ENCODE measurements at regions not wholly inside any gene's neighbourhood (a gene's known extent, or its start where the extent isn't known, plus 50 kb on each side); places are given as distances from the start of the nearest gene placed in this dataset.

DNA sequence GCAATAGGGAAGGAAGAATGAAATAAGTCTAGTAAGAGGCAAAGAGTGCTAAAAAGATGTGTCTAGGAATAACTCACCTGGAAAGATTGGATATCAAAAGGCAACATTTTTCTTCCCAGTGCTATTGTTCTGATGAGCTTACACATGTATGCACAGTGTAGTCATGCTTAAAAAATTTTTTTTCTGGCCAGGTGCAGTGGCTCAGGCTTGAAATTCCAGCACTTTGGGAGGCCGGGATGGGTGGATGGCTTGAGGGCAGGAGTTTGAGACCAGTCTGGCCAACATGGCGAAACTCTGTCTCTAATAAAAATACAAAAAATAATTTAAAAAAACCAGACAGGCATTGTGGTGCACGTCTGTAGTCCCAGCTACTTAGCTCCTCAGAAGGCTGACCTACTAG, 795.8 kb upstream of the IGFBP7 start (continued):
- TF ChIP-seq, protein P1, sequence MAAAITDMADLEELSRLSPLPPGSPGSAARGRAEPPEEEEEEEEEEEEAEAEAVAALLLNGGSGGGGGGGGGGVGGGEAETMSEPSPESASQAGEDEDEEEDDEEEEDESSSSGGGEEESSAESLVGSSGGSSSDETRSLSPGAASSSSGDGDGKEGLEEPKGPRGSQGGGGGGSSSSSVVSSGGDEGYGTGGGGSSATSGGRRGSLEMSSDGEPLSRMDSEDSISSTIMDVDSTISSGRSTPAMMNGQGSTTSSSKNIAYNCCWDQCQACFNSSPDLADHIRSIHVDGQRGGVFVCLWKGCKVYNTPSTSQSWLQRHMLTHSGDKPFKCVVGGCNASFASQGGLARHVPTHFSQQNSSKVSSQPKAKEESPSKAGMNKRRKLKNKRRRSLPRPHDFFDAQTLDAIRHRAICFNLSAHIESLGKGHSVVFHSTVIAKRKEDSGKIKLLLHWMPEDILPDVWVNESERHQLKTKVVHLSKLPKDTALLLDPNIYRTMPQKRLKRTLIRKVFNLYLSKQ (tag by site-specific recombination; IDR thresholded peaks at IDR 0.05; ENCODE audit: borderline replicate concordance), result no peak

DNA sequence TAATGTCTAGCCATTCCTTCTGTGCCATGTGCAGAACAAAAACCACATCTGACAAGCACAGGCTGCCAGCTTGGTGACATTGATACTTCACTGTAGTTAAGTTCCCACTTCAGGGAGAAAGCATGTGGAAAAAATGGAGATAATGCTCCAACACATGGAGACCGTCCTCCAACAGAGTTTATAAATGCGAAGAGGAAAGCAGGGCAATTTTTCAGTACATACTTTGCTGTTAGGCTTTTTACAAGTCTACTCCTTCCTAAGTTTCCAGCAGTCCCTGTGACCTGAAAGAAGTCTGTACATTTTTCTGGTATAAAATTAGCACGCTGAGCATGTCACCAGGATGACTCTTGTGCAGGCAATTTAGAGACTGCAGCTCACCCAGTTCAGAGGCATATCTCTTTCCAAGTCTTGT, 766.9 kb upstream of the IGFBP7 start:
- CTCF ChIA-PET, result no interaction called here
- Histone ChIP-seq H3K9me3 (ENCODE audit: control insufficient read depth, insufficient read depth, low read depth, low read length) (no peaks in the 10 kb centered on the region), H3K27ac (ENCODE audit: extremely low read depth, low read depth, low read length) (no peak overlapping the region), H3K36me3 (ENCODE audit: control insufficient read depth in 2 of 2, insufficient read depth in 1 of 2, low read length in 2 of 2) (no peaks in the 10 kb centered on the region), H3K4me3 (ENCODE audit: low read depth, low read length) (no peak overlapping the region), H3K4me1 (ENCODE audit: control insufficient read depth, insufficient read depth, low read length) (no peaks in the 10 kb centered on the region)
- no peak for TF ChIP-seq ZNF184 (tag by site-specific recombination; IDR thresholded peaks at IDR 0.05)
- POLR2A ChIA-PET, result no interaction called here

DNA sequence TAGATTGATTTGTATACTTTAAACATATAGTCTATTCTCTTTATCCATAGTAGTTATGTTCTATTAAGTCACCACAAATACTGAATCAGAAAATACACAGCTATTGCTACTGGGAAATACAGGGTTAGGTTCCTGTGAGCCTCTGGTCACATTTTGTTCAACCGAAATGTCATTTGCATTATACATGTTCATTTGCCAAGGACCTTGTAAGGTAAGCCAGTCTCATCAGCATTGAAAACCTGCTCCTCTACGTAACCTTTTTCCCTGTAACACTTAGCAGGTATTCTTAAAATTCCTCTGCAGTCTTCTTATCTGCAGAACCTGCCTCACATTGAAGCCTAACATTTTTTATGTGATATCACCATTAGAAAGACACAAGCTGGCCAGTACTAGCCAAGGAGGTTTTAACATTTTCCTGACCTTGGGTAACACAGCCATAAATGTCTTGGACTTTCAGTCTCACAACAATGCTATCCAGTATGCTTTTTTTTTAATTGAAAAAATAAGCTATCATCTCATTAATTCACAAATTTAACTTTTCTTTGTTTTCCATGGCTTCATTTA, 765.7 kb upstream of the IGFBP7 start:
- H3K9me3 ChIP-seq (ENCODE audit: control insufficient read depth, insufficient read depth, low read depth, low read length), result no peaks in the 10 kb centered on the region
- H3K4me1 ChIP-seq (ENCODE audit: control insufficient read depth, insufficient read depth, low read length), result no peaks in the 10 kb centered on the region
- no peak overlapping the region for H3K4me3 ChIP-seq (ENCODE audit: low read depth, low read length)
- ChIA-PET POLR2A (no interaction called here), CTCF (no interaction called here)
- TF ChIP-seq ZNF132 (tag by site-specific recombination; IDR thresholded peaks at IDR 0.05; ENCODE audit: borderline replicate concordance) (no peak), ZNF629 (tag by site-specific recombination; IDR thresholded peaks at IDR 0.05) (no peak), ZNF473 (tag by site-specific recombination; IDR thresholded peaks at IDR 0.05) (no peak), ZNF311 (tag by site-specific recombination; IDR thresholded peaks at IDR 0.05; ENCODE audit: borderline replicate concordance) (no peak), SCRT1 (tag by site-specific recombination; IDR thresholded peaks at IDR 0.05; ENCODE audit: borderline replicate concordance) (no peak), ZNF561 (tag by site-specific recombination; IDR thresholded peaks at IDR 0.05; ENCODE audit: borderline replicate concordance) (no peak), ZNF558 (tag by site-specific recombination; IDR thresholded peaks at IDR 0.05) (no peak), ZNF530 (tag by site-specific recombination; IDR thresholded peaks at IDR 0.05; ENCODE audit: low read depth) (no peak), HOXC10 (CRISPR knock-in tag; IDR thresholded peaks at IDR 0.05) (no peak)
- TF ChIP-seq, protein P2, sequence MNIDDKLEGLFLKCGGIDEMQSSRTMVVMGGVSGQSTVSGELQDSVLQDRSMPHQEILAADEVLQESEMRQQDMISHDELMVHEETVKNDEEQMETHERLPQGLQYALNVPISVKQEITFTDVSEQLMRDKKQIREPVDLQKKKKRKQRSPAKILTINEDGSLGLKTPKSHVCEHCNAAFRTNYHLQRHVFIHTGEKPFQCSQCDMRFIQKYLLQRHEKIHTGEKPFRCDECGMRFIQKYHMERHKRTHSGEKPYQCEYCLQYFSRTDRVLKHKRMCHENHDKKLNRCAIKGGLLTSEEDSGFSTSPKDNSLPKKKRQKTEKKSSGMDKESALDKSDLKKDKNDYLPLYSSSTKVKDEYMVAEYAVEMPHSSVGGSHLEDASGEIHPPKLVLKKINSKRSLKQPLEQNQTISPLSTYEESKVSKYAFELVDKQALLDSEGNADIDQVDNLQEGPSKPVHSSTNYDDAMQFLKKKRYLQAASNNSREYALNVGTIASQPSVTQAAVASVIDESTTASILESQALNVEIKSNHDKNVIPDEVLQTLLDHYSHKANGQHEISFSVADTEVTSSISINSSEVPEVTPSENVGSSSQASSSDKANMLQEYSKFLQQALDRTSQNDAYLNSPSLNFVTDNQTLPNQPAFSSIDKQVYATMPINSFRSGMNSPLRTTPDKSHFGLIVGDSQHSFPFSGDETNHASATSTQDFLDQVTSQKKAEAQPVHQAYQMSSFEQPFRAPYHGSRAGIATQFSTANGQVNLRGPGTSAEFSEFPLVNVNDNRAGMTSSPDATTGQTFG (tag by site-specific recombination; IDR thresholded peaks at IDR 0.05; ENCODE audit: borderline replicate concordance), result no peak
- TF ChIP-seq, protein P3, sequence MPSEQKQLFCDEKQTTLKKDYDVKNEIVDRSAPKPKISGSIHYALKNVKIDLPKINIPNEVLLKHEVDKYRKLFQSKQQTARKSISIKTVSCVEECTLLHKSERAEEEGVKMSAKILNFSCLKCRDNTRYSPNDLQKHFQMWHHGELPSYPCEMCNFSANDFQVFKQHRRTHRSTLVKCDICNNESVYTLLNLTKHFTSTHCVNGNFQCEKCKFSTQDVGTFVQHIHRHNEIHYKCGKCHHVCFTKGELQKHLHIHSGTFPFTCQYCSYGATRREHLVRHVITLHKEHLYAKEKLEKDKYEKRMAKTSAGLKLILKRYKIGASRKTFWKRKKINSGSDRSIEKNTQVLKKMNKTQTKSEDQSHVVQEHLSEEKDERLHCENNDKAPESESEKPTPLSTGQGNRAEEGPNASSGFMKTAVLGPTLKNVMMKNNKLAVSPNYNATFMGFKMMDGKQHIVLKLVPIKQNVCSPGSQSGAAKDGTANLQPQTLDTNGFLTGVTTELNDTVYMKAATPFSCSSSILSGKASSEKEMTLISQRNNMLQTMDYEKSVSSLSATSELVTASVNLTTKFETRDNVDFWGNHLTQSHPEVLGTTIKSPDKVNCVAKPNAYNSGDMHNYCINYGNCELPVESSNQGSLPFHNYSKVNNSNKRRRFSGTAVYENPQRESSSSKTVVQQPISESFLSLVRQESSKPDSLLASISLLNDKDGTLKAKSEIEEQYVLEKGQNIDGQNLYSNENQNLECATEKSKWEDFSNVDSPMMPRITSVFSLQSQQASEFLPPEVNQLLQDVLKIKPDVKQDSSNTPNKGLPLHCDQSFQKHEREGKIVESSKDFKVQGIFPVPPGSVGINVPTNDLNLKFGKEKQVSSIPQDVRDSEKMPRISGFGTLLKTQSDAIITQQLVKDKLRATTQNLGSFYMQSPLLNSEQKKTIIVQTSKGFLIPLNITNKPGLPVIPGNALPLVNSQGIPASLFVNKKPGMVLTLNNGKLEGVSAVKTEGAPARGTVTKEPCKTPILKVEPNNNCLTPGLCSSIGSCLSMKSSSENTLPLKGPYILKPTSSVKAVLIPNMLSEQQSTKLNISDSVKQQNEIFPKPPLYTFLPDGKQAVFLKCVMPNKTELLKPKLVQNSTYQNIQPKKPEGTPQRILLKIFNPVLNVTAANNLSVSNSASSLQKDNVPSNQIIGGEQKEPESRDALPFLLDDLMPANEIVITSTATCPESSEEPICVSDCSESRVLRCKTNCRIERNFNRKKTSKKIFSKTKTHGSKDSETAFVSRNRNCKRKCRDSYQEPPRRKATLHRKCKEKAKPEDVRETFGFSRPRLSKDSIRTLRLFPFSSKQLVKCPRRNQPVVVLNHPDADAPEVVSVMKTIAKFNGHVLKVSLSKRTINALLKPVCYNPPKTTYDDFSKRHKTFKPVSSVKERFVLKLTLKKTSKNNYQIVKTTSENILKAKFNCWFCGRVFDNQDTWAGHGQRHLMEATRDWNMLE (tag by site-specific recombination; conservative IDR thresholded peaks at IDR 0.05; ENCODE audit: low read depth), result no peak
- TF ChIP-seq, protein P4, sequence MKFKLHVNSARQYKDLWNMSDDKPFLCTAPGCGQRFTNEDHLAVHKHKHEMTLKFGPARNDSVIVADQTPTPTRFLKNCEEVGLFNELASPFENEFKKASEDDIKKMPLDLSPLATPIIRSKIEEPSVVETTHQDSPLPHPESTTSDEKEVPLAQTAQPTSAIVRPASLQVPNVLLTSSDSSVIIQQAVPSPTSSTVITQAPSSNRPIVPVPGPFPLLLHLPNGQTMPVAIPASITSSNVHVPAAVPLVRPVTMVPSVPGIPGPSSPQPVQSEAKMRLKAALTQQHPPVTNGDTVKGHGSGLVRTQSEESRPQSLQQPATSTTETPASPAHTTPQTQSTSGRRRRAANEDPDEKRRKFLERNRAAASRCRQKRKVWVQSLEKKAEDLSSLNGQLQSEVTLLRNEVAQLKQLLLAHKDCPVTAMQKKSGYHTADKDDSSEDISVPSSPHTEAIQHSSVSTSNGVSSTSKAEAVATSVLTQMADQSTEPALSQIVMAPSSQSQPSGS (tag by site-specific recombination; IDR thresholded peaks at IDR 0.05; ENCODE audit: low read depth), result no peak
- TF ChIP-seq, protein P5, sequence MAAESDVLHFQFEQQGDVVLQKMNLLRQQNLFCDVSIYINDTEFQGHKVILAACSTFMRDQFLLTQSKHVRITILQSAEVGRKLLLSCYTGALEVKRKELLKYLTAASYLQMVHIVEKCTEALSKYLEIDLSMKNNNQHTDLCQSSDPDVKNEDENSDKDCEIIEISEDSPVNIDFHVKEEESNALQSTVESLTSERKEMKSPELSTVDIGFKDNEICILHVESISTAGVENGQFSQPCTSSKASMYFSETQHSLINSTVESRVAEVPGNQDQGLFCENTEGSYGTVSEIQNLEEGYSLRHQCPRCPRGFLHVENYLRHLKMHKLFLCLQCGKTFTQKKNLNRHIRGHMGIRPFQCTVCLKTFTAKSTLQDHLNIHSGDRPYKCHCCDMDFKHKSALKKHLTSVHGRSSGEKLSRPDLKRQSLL (tag by site-specific recombination; IDR thresholded peaks at IDR 0.05), result no peak
- TF ChIP-seq, protein P6, sequence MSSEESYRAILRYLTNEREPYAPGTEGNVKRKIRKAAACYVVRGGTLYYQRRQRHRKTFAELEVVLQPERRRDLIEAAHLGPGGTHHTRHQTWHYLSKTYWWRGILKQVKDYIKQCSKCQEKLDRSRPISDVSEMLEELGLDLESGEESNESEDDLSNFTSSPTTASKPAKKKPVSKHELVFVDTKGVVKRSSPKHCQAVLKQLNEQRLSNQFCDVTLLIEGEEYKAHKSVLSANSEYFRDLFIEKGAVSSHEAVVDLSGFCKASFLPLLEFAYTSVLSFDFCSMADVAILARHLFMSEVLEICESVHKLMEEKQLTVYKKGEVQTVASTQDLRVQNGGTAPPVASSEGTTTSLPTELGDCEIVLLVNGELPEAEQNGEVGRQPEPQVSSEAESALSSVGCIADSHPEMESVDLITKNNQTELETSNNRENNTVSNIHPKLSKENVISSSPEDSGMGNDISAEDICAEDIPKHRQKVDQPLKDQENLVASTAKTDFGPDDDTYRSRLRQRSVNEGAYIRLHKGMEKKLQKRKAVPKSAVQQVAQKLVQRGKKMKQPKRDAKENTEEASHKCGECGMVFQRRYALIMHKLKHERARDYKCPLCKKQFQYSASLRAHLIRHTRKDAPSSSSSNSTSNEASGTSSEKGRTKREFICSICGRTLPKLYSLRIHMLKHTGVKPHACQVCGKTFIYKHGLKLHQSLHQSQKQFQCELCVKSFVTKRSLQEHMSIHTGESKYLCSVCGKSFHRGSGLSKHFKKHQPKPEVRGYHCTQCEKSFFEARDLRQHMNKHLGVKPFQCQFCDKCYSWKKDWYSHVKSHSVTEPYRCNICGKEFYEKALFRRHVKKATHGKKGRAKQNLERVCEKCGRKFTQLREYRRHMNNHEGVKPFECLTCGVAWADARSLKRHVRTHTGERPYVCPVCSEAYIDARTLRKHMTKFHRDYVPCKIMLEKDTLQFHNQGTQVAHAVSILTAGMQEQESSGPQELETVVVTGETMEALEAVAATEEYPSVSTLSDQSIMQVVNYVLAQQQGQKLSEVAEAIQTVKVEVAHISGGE (tag by site-specific recombination; conservative IDR thresholded peaks at IDR 0.05; ENCODE audit: low read depth), result no peak
- H3K36me3 ChIP-seq (ENCODE audit: control insufficient read depth in 2 of 2, insufficient read depth in 1 of 2, low read length in 2 of 2), result no peaks in the 10 kb centered on the region
- H3K27ac ChIP-seq (ENCODE audit: extremely low read depth, low read depth, low read length), result no peak overlapping the region
